HG02943 (cell line): ENCODE measurements at regions not wholly inside any gene's neighbourhood (a gene's known extent, or its start where the extent isn't known, plus 50 kb on each side); places are given as distances from the start of the nearest gene placed in this dataset.
A peak's percentile ranks its signal among the peaks of the same experiment; 100 is the strongest.

Experiments
- ATAC-seq: cut with Tn5 transposase; IDR thresholded peaks from one replicate; pipeline ENCODE4 v1.9.1; 2021; ENCODE audit warnings: mild to moderate bottlenecking, low read depth, moderate library complexity; ENCODE audit not compliant: unreplicated experiment

- no peak for ATAC-seq
These were observed 664.9 kb downstream of the TAF11L14 start for GRCh38 chr5:18299166-18299565.

GRCh38 chr5:18305288-18305924, 671.1 kb downstream of the TAF11L14 start:
- ATAC-seq: no peak

- ATAC-seq: no peak
These were observed 677.0 kb downstream of the TAF11L14 start for GRCh38 chr5:18311266-18311665.

- ATAC-seq: no peak
These were observed 677.8 kb downstream of the TAF11L14 start for GRCh38 chr5:18312016-18312415.

- no peak for ATAC-seq
These were observed 680.0 kb downstream of the TAF11L14 start for GRCh38 chr5:18314192-18314778.

- no peak for ATAC-seq
These were observed 687.1 kb downstream of the TAF11L14 start for GRCh38 chr5:18321262-18321942.

GRCh38 chr5:18323891-18324290, 689.6 kb downstream of the TAF11L14 start:
- no peak for ATAC-seq

- no peak for ATAC-seq
These were observed 691.2 kb downstream of the TAF11L14 start for GRCh38 chr5:18325431-18325830.

- no peak for ATAC-seq
These were observed 695.1 kb downstream of the TAF11L14 start for GRCh38 chr5:18329328-18329727.

- no peak for ATAC-seq
These were observed 699.6 kb downstream of the TAF11L14 start for GRCh38 chr5:18333841-18334240.

GRCh38 chr5:18334949-18335348, 700.7 kb downstream of the TAF11L14 start:
- no peak for ATAC-seq

- no peak for ATAC-seq
These were observed 720.6 kb downstream of the TAF11L14 start for GRCh38 chr5:18354828-18355227.

GRCh38 chr5:18357486-18357885, 723.2 kb downstream of the TAF11L14 start:
- no peak for ATAC-seq

GRCh38 chr5:18366234-18366633, 732.0 kb downstream of the TAF11L14 start:
- ATAC-seq: no peak

- no peak for ATAC-seq
These were observed 736.3 kb downstream of the TAF11L14 start for GRCh38 chr5:18370531-18370930.

- no peak for ATAC-seq
These were observed 741.4 kb downstream of the TAF11L14 start for GRCh38 chr5:18375641-18376040.

- no peak for ATAC-seq
These were observed 743.8 kb downstream of the TAF11L14 start for GRCh38 chr5:18378066-18378465.

GRCh38 chr5:18379189-18379588, 744.9 kb downstream of the TAF11L14 start:
- ATAC-seq: no peak

- ATAC-seq: no peak
These were observed 746.6 kb downstream of the TAF11L14 start for GRCh38 chr5:18380729-18381362.

- peak; percentile 75 for ATAC-seq
These were observed 759.5 kb downstream of the TAF11L14 start for GRCh38 chr5:18393565-18394442.

GRCh38 chr5:18394443-18394804, 760.2 kb downstream of the TAF11L14 start:
- ATAC-seq: no peak
